Hepatocyte (in vitro differentiated cells): ENCODE measurements at regions not wholly inside any gene's neighbourhood (a gene's known extent, or its start where the extent isn't known, plus 50 kb on each side); places are given as distances from the start of the nearest gene placed in this dataset.

Experiments
- CTCF ChIP-seq: fragments of 200-600 bp; sonication (generic); IDR thresholded peaks from 2 replicates; pipeline ENCODE4 v1.5.1; 2016; ENCODE audit warnings: antibody characterized with exemption, mild to moderate bottlenecking; ENCODE audit not compliant: poor library complexity
- EZH2 ChIP-seq: fragments of 200-600 bp; sonication (generic); IDR thresholded peaks from 2 replicates; pipeline ENCODE4 v1.6.1; 2016; ENCODE audit warnings: antibody characterized with exemption, mild to moderate bottlenecking, borderline replicate concordance

DNA sequence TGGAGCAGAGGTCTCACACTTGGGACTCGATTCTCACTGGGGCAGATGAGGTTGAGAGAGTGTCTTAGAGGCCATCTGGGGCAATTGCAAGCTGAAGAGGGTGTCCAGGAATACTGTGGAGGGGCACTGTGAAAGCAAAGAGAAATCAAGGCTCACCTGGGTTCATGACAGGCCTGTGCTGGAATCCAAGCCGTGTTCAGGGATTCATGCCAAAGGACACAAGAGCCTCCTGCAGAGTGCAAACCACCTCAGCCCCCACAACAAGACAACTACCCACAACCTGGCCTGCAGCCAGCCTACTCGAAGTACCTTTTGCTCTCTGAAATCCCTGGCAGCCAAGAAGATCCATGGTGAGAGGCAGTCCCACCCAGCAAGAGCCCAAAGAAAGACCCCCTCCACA lies 2334.2 kb downstream of the TP53TG3F start:
- TF ChIP-seq CTCF (no peak), EZH2 (no peak)
